MM.1S (cell line): ENCODE measurements at regions not wholly inside any gene's neighbourhood (a gene's known extent, or its start where the extent isn't known, plus 50 kb on each side); places are given as distances from the start of the nearest gene placed in this dataset.

ENCODE experiments used
- DNase-seq: peaks from one replicate; pipeline ENCODE4 v3.0.0-alpha.2; 2015
- H2AFZ ChIP-seq: fragments of 300-600 bp; sonication (generic); 2 replicates; pipeline ENCODE4 v1.6.0; 2016; ENCODE audit warnings: antibody characterized with exemption, low read length
- H3F3A ChIP-seq: fragments of 300-600 bp; sonication (generic); 2 replicates; pipeline ENCODE4 v1.6.1; 2016; ENCODE audit warnings: mild to moderate bottlenecking, antibody characterized with exemption, low read length, moderate library complexity, mixed read lengths; ENCODE audit not compliant: insufficient read depth
- H3K27ac ChIP-seq: fragments of 300-600 bp; sonication (generic); 2 replicates; pipeline ENCODE4 v1.5.1; 2016; ENCODE audit warnings: mild to moderate bottlenecking, low read length
- H3K27me3 ChIP-seq: fragments of 300-600 bp; sonication (generic); replicated peaks from 2 replicates; pipeline ENCODE4 v1.6.0; 2016; ENCODE audit warnings: low read length; ENCODE audit not compliant: insufficient read depth
- H3K36me3 ChIP-seq: fragments of 300-600 bp; sonication (generic); replicated peaks from 2 replicates; pipeline ENCODE4 v1.6.1; 2016; ENCODE audit warnings: mild to moderate bottlenecking, low read length, mixed read lengths; ENCODE audit not compliant: insufficient read depth
- H3K4me1 ChIP-seq: fragments of 300-600 bp; sonication (generic); 2 replicates; pipeline ENCODE4 v1.6.1; 2016; ENCODE audit warnings: low read length, mixed read lengths
- H3K4me2 ChIP-seq: fragments of 300-600 bp; sonication (generic); 2 replicates; pipeline ENCODE4 v1.6.0; 2016; ENCODE audit warnings: low read depth, low read length
- H3K4me3 ChIP-seq: fragments of 300-600 bp; sonication (generic); 2 replicates; pipeline ENCODE4 v1.5.1; 2016; ENCODE audit warnings: low read length, mixed read lengths
- H3K79me2 ChIP-seq: fragments of 300-600 bp; sonication (generic); 2 replicates; pipeline ENCODE4 v1.6.1; 2016; ENCODE audit warnings: mixed run types, low read length, mixed read lengths
- H3K9ac ChIP-seq: fragments of 300-600 bp; sonication (generic); 2 replicates; pipeline ENCODE4 v1.6.1; 2016; ENCODE audit warnings: low read length, mixed read lengths
- H3K9me2 ChIP-seq: fragments of 300-600 bp; sonication (generic); replicated peaks from 2 replicates; pipeline ENCODE4 v1.6.1; 2016; ENCODE audit warnings: mild to moderate bottlenecking, low read length, mixed read lengths; ENCODE audit not compliant: insufficient read depth
- H3K9me3 ChIP-seq: fragments of 300-600 bp; sonication (generic); replicated peaks from 2 replicates; pipeline ENCODE4 v1.6.1; 2016; ENCODE audit warnings: mild to moderate bottlenecking, low read length, mixed read lengths; ENCODE audit not compliant: insufficient read depth
- H4K20me1 ChIP-seq: fragments of 300-600 bp; sonication (generic); 2 replicates; pipeline ENCODE4 v1.6.1; 2016; ENCODE audit warnings: mild to moderate bottlenecking, low read length, moderate library complexity, mixed read lengths; ENCODE audit not compliant: insufficient read depth
- EZH2 ChIP-seq: fragments of 300-600 bp; sonication (generic); optimal IDR thresholded peaks from 2 replicates; pipeline ENCODE3; 2017; ENCODE audit warnings: low read depth, mild to moderate bottlenecking, antibody characterized with exemption, low read length, mixed read lengths
- EZH2phosphoT487 ChIP-seq: fragments of 300-600 bp; sonication (generic); IDR thresholded peaks from 2 replicates; pipeline ENCODE4 v1.6.1; 2018; ENCODE audit warnings: antibody characterized with exemption, low read length
- TF ChIP-seq, protein P1 (sequence below): fragments of 300-600 bp; sonication (generic); IDR thresholded peaks from 2 replicates; pipeline ENCODE4 v1.5.1; 2016; ENCODE audit warnings: antibody characterized with exemption, low read length, mixed read lengths

- no peaks in the 10 kb centered on the region for H4K20me1 ChIP-seq
- no peak overlapping the region for H2AFZ ChIP-seq
- no peaks in the 10 kb centered on the region for H3K36me3 ChIP-seq
- no peak overlapping the region for H3K4me2 ChIP-seq
- no peaks in the 10 kb centered on the region for H3K9me2 ChIP-seq
- H3K4me3 ChIP-seq, result no peak overlapping the region
- no peaks in the 10 kb centered on the region for H3F3A ChIP-seq
- no peak overlapping the region for H3K27ac ChIP-seq
- no peaks in the 10 kb centered on the region for H3K27me3 ChIP-seq
- H3K9ac ChIP-seq, result no peak overlapping the region
- no peaks in the 10 kb centered on the region for H3K9me3 ChIP-seq
- no peaks in the 10 kb centered on the region for H3K4me1 ChIP-seq
- no peak for TF ChIP-seq EZH2phosphoT487
- no peak for TF ChIP-seq EZH2
- TF ChIP-seq, protein P1, sequence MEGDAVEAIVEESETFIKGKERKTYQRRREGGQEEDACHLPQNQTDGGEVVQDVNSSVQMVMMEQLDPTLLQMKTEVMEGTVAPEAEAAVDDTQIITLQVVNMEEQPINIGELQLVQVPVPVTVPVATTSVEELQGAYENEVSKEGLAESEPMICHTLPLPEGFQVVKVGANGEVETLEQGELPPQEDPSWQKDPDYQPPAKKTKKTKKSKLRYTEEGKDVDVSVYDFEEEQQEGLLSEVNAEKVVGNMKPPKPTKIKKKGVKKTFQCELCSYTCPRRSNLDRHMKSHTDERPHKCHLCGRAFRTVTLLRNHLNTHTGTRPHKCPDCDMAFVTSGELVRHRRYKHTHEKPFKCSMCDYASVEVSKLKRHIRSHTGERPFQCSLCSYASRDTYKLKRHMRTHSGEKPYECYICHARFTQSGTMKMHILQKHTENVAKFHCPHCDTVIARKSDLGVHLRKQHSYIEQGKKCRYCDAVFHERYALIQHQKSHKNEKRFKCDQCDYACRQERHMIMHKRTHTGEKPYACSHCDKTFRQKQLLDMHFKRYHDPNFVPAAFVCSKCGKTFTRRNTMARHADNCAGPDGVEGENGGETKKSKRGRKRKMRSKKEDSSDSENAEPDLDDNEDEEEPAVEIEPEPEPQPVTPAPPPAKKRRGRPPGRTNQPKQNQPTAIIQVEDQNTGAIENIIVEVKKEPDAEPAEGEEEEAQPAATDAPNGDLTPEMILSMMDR, result no peak
- DNase-seq, result no peak
- H3K79me2 ChIP-seq, result no peaks in the 10 kb centered on the region
Observed at GRCh38 chr18:29080946-29081345, 904.0 kb upstream of the CDH2 start.

- H3K27me3 ChIP-seq, result no peaks in the 10 kb centered on the region
- no peaks in the 10 kb centered on the region for H3F3A ChIP-seq
- no peaks in the 10 kb centered on the region for H3K9me3 ChIP-seq
- no peak for DNase-seq
- no peaks in the 10 kb centered on the region for H3K36me3 ChIP-seq
- no peak overlapping the region for H3K9ac ChIP-seq
- H4K20me1 ChIP-seq, result no peaks in the 10 kb centered on the region
- H3K9me2 ChIP-seq, result no peaks in the 10 kb centered on the region
- no peaks in the 10 kb centered on the region for H3K79me2 ChIP-seq
- H3K4me3 ChIP-seq, result no peak overlapping the region
- no peak overlapping the region for H2AFZ ChIP-seq
- no peak overlapping the region for H3K4me2 ChIP-seq
- TF ChIP-seq EZH2phosphoT487 (no peak), EZH2 (no peak)
- TF ChIP-seq, protein P1, result no peak
- H3K4me1 ChIP-seq, result no peaks in the 10 kb centered on the region
- no peak overlapping the region for H3K27ac ChIP-seq
Observed at GRCh38 chr18:29078273-29078672, 901.3 kb upstream of the CDH2 start.

DNA sequence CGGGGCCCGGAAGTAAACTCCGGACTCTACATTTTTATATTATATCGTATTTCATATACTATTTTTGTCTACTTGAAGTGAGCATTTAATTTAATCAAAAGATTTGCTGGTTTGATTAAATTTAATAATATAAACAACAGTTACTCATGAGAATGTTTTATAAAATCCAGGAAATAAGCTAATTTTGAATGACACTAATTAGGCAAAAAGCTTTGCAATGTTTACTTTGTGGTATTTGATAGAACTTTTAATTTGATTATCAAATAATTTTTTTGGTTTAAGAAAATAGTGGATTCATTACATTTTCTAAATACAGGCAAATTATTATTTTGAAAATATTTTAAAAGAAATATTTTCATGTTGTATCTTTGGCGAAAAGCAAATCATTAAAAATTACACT is 900.4 kb upstream of the CDH2 start:
- Histone ChIP-seq H3K9me2 (no peaks in the 10 kb centered on the region), H3F3A (no peaks in the 10 kb centered on the region), H3K9ac (no peak overlapping the region), H3K9me3 (no peaks in the 10 kb centered on the region), H4K20me1 (no peaks in the 10 kb centered on the region), H3K79me2 (no peaks in the 10 kb centered on the region), H3K27ac (no peak overlapping the region), H3K4me1 (no peaks in the 10 kb centered on the region), H3K36me3 (no peaks in the 10 kb centered on the region), H3K4me3 (no peak overlapping the region), H2AFZ (no peak overlapping the region), H3K27me3 (no peaks in the 10 kb centered on the region), H3K4me2 (no peak overlapping the region)
- TF ChIP-seq EZH2, result no peak
- TF ChIP-seq, protein P1, result no peak
- TF ChIP-seq EZH2phosphoT487, result no peak
- DNase-seq, result no peak
